ENCODE measurements at regions not wholly inside any gene's neighbourhood (a gene's known extent, or its start where the extent isn't known, plus 50 kb on each side); places are given as distances from the start of the nearest gene placed in this dataset.

GRCh38 chr11:43626798-43627197 lies 53.7 kb upstream of the HSD17B12 start:
- no peak for DNase-seq (ENCODE audit: low read depth)

All from activated T-cell treated with anti-CD3 and anti-CD28 coated beads for 24 hours (primary cell).